SU-DHL-6 (cell line): ENCODE measurements at regions not wholly inside any gene's neighbourhood (a gene's known extent, or its start where the extent isn't known, plus 50 kb on each side); places are given as distances from the start of the nearest gene placed in this dataset.

ENCODE experiments used
- H2AFZ ChIP-seq: fragments of 200-600 bp; sonication (generic); 2 replicates; pipeline ENCODE4 v1.6.1; 2014; ENCODE audit warnings: low read depth, mild to moderate bottlenecking, moderate library complexity, mixed read lengths, antibody characterized with exemption, low read length; ENCODE audit not compliant: severe bottlenecking
- H3F3A ChIP-seq: fragments of 200-600 bp; shearing (Covaris generic); 2 replicates; pipeline ENCODE4 v1.6.0; 2016; ENCODE audit warnings: antibody characterized with exemption, mild to moderate bottlenecking; ENCODE audit not compliant: insufficient read depth
- H3K27ac ChIP-seq: fragments of 200-600 bp; sonication (generic); 2 replicates; pipeline ENCODE4 v1.5.1; 2016; ENCODE audit warnings: low read depth, mild to moderate bottlenecking, low read length, moderate library complexity, mixed read lengths
- H3K27me3 ChIP-seq: fragments of 200-600 bp; sonication (generic), shearing (Covaris generic); 2 replicates; pipeline ENCODE4 v1.6.0; 2014; ENCODE audit warnings: mild to moderate bottlenecking, low read length
- H3K36me3 ChIP-seq: fragments of 200-600 bp; sonication (generic); 2 replicates; pipeline ENCODE4 v1.6.1; 2014; ENCODE audit warnings: mild to moderate bottlenecking, low read length, mixed read lengths
- H3K4me2 ChIP-seq: fragments of 300-600, 200-600 bp; shearing (Covaris generic), sonication (generic); 2 replicates; pipeline ENCODE4 v1.6.0; 2014; ENCODE audit warnings: low read length, low read depth, mild to moderate bottlenecking; ENCODE audit not compliant: poor library complexity, severe bottlenecking
- H3K4me3 ChIP-seq: fragments of 200-600 bp; sonication (generic); 2 replicates; pipeline ENCODE4 v1.5.1; 2014; ENCODE audit warnings: antibody characterized with exemption, low read length, mild to moderate bottlenecking, mixed read lengths; ENCODE audit not compliant: insufficient read depth, poor library complexity, severe bottlenecking
- H3K79me2 ChIP-seq: fragments of 200-600 bp; sonication (generic); 2 replicates; pipeline ENCODE4 v1.6.1; 2014; ENCODE audit warnings: mild to moderate bottlenecking, low read length, moderate library complexity; ENCODE audit not compliant: insufficient read depth
- H3K9ac ChIP-seq: fragments of 200-600 bp; sonication (generic); 2 replicates; pipeline ENCODE4 v1.7.0; 2014; ENCODE audit warnings: mild to moderate bottlenecking, low read length
- H3K9me2 ChIP-seq: fragments of 200-600 bp; sonication (generic); replicated peaks from 2 replicates; pipeline ENCODE4 v1.6.1; 2014; ENCODE audit warnings: low read length; ENCODE audit not compliant: insufficient read depth
- H3K9me3 ChIP-seq: fragments of 200-600 bp; sonication (generic); 2 replicates; pipeline ENCODE4 v1.6.1; 2014; ENCODE audit warnings: low read length, mixed read lengths; ENCODE audit not compliant: insufficient read depth
- H4K20me1 ChIP-seq: fragments of 200-600 bp; sonication (generic); 2 replicates; pipeline ENCODE4 v1.6.1; 2014; ENCODE audit warnings: low read depth, mild to moderate bottlenecking, antibody characterized with exemption, low read length, moderate library complexity, mixed read lengths
- EZH2phosphoT487 ChIP-seq: fragments of 200-600 bp; sonication (generic), shearing (Covaris generic); conservative IDR thresholded peaks from 2 replicates; pipeline ENCODE4 v1.6.1; 2018; ENCODE audit warnings: mild to moderate bottlenecking, antibody characterized with exemption, low read length, moderate library complexity, mixed read lengths
- TF ChIP-seq, protein P1 (sequence below): fragments of 200-600 bp; sonication (generic); IDR thresholded peaks from one replicate; pipeline ENCODE4 v1.5.1; 2017; ENCODE audit warnings: antibody characterized with exemption, mild to moderate bottlenecking, low read length, moderate library complexity; ENCODE audit not compliant: insufficient read depth, poor library complexity, severe bottlenecking

DNA sequence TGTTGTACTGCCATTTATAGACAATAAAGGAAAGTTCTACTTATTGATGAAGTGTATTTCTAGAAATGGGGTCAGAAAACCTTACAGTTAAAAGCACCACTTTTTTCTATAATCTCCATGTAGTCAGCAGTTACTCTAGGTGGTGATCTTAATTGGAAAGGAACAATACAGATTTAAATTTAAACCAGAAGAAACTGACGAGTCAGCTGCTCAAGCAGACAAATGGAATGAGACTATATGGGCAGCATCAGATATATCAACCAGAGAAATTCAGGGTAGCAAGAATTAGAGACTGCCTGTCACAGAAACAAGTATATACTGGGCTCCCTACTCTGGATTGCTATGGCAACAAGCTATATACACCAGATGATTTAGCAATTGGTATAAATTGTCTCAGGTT lies 99.6 kb upstream of the SCG2 start:
- Histone ChIP-seq H3K4me3 (no peak overlapping the region), H3K27ac (no peak overlapping the region), H4K20me1 (no peaks in the 10 kb centered on the region), H3F3A (no peaks in the 10 kb centered on the region), H3K79me2 (no peaks in the 10 kb centered on the region), H3K36me3 (no peaks in the 10 kb centered on the region), H2AFZ (no peak overlapping the region), H3K27me3 (no peaks in the 10 kb centered on the region), H3K9ac (no peak overlapping the region), H3K4me2 (no peak overlapping the region), H3K9me2 (no peaks in the 10 kb centered on the region), H3K9me3 (no peaks in the 10 kb centered on the region)
- TF ChIP-seq EZH2phosphoT487, result no peak
- TF ChIP-seq, protein P1, sequence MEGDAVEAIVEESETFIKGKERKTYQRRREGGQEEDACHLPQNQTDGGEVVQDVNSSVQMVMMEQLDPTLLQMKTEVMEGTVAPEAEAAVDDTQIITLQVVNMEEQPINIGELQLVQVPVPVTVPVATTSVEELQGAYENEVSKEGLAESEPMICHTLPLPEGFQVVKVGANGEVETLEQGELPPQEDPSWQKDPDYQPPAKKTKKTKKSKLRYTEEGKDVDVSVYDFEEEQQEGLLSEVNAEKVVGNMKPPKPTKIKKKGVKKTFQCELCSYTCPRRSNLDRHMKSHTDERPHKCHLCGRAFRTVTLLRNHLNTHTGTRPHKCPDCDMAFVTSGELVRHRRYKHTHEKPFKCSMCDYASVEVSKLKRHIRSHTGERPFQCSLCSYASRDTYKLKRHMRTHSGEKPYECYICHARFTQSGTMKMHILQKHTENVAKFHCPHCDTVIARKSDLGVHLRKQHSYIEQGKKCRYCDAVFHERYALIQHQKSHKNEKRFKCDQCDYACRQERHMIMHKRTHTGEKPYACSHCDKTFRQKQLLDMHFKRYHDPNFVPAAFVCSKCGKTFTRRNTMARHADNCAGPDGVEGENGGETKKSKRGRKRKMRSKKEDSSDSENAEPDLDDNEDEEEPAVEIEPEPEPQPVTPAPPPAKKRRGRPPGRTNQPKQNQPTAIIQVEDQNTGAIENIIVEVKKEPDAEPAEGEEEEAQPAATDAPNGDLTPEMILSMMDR, result no peak

- no peaks in the 10 kb centered on the region for H3K79me2 ChIP-seq
- H3K9ac ChIP-seq, result no peak overlapping the region
- no peaks in the 10 kb centered on the region for H3K9me3 ChIP-seq
- H3K9me2 ChIP-seq, result no peaks in the 10 kb centered on the region
- no peak overlapping the region for H3K4me2 ChIP-seq
- no peak overlapping the region for H3K4me3 ChIP-seq
- H3F3A ChIP-seq, result no peaks in the 10 kb centered on the region
- H3K27me3 ChIP-seq, result no peaks in the 10 kb centered on the region
- no peak overlapping the region for H2AFZ ChIP-seq
- H3K27ac ChIP-seq, result no peak overlapping the region
- H3K36me3 ChIP-seq, result no peaks in the 10 kb centered on the region
- no peak for TF ChIP-seq EZH2phosphoT487
- TF ChIP-seq, protein P1, result no peak
- H4K20me1 ChIP-seq, result no peaks in the 10 kb centered on the region
Observed at GRCh38 chr2:223700221-223700620, 98.1 kb upstream of the SCG2 start.

DNA sequence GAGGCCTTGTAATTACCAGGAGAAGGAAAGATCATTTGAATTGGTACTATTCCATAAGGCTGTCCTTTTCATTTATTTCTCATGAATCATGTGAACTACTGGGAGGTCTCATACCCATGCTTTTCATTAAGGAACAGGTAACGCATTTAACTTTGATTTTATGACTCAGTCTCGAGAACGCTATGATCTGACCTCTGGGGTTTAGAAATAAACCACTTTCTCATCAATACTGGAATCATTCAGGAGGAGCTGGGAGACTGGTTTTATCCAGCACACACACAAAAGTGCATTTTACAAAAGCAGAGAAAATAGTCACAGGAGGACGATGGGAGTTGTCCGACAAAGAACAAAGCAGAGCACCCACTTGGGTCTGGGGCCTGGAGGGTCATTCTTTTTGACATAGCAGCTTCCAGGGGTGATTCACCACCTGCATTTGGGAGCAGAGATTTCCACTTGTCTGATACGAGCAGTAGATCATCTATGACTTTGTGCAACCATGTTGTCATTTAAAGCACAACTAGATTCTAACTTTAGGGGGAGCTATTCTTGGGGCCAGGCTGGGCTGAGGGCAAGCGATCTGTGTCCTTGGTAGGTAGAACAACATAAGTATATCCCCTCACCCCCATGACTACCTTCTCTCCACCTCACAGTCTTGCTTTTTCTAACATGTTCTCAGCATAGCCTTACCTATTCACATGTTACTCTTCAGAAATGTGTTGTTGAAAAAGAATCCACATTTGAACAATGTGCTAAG lies 95.9 kb upstream of the SCG2 start:
- Histone ChIP-seq H2AFZ (no peak overlapping the region), H3K9ac (no peak overlapping the region), H3K79me2 (no peaks in the 10 kb centered on the region), H3K9me2 (no peaks in the 10 kb centered on the region), H3F3A (no peaks in the 10 kb centered on the region), H3K27ac (no peak overlapping the region), H4K20me1 (no peaks in the 10 kb centered on the region), H3K4me2 (no peak overlapping the region), H3K9me3 (no peaks in the 10 kb centered on the region), H3K4me3 (no peak overlapping the region), H3K36me3 (no peaks in the 10 kb centered on the region), H3K27me3 (no peaks in the 10 kb centered on the region)
- TF ChIP-seq EZH2phosphoT487, result no peak
- TF ChIP-seq, protein P1, result no peak
